ENCODE measurements at regions not wholly inside any gene's neighbourhood (a gene's known extent, or its start where the extent isn't known, plus 50 kb on each side); places are given as distances from the start of the nearest gene placed in this dataset.

GRCh38 chr6:18335948-18336347 lies 51.2 kb upstream of the RNF144B start:
- H3K4me1 Mint-ChIP-seq (ENCODE audit: low read depth) = no peaks in the 10 kb centered on the region
- POLR2A ChIA-PET = no interaction called here
- H3K27ac Mint-ChIP-seq = no peak overlapping the region
- H3K9me3 Mint-ChIP-seq (ENCODE audit: insufficient read depth) = no peaks in the 10 kb centered on the region
- no peak overlapping the region for H3K4me3 Mint-ChIP-seq
- no peak for ATAC-seq
- H3K36me3 Mint-ChIP-seq (ENCODE audit: low read depth) = no peaks in the 10 kb centered on the region
- H3K27me3 Mint-ChIP-seq (ENCODE audit: low read depth) = peaks cover 15% of the 10 kb centered on the region
- CTCF ChIA-PET = no interaction called here
- DNase-seq = no peak

- Mint-ChIP-seq H3K27ac (no peak overlapping the region), H3K9me3 (ENCODE audit: insufficient read depth) (no peaks in the 10 kb centered on the region), H3K36me3 (ENCODE audit: low read depth) (no peaks in the 10 kb centered on the region), H3K27me3 (ENCODE audit: low read depth) (peaks cover 18% of the 10 kb centered on the region), H3K4me3 (no peak overlapping the region), H3K4me1 (ENCODE audit: low read depth) (no peaks in the 10 kb centered on the region)
- DNase-seq = no peak
- CTCF ChIA-PET = interaction anchor here (1.0 kb wide), 1 partner anchor 11 kb away, joined by 4 read pairs; no protein-coding TSS in a partner anchor
- POLR2A ChIA-PET = no interaction called here
- ATAC-seq = no peak
Observed at GRCh38 chr6:18334251-18334650, 52.9 kb upstream of the RNF144B start.

GRCh38 chr6:18330548-18331081 lies 56.5 kb upstream of the RNF144B start:
- ATAC-seq (no peak), DNase-seq (no peak)
- Mint-ChIP-seq H3K4me3 (no peak overlapping the region), H3K27me3 (ENCODE audit: low read depth) (peaks cover 19% of the 10 kb centered on the region), H3K27ac (no peak overlapping the region), H3K36me3 (ENCODE audit: low read depth) (no peaks in the 10 kb centered on the region), H3K4me1 (ENCODE audit: low read depth) (peaks cover 4% of the 10 kb centered on the region), H3K9me3 (ENCODE audit: insufficient read depth) (no peaks in the 10 kb centered on the region)
- POLR2A ChIA-PET = interaction anchor here (0.7 kb wide), 1 partner anchor 12 kb away, joined by 3 read pairs; no protein-coding TSS in a partner anchor
- CTCF ChIA-PET = interaction anchor here (1.1 kb wide), 1 partner anchor 173 kb away, joined by 5 read pairs; no protein-coding TSS in a partner anchor

- Mint-ChIP-seq H3K27ac (no peak overlapping the region), H3K27me3 (ENCODE audit: low read depth) (peaks cover 21% of the 10 kb centered on the region), H3K4me3 (no peak overlapping the region), H3K9me3 (ENCODE audit: insufficient read depth) (no peaks in the 10 kb centered on the region), H3K4me1 (ENCODE audit: low read depth) (peaks cover 4% of the 10 kb centered on the region), H3K36me3 (ENCODE audit: low read depth) (no peaks in the 10 kb centered on the region)
- ChIA-PET POLR2A (no interaction called here), CTCF (no interaction called here)
- ATAC-seq = no peak
- no peak for DNase-seq
Observed at GRCh38 chr6:18329776-18330175, 57.4 kb upstream of the RNF144B start.

- H3K4me3 Mint-ChIP-seq = no peak overlapping the region
- no peaks in the 10 kb centered on the region for H3K36me3 Mint-ChIP-seq (ENCODE audit: low read depth)
- peaks cover 21% of the 10 kb centered on the region for H3K27me3 Mint-ChIP-seq (ENCODE audit: low read depth)
- CTCF ChIA-PET = interaction anchor here (1.1 kb wide), 1 partner anchor 177 kb away, joined by 3 read pairs; no protein-coding TSS in a partner anchor
- POLR2A ChIA-PET = no interaction called here
- ATAC-seq (no peak), DNase-seq (no peak)
- H3K9me3 Mint-ChIP-seq (ENCODE audit: insufficient read depth) = no peaks in the 10 kb centered on the region
- no peak overlapping the region for H3K27ac Mint-ChIP-seq
- H3K4me1 Mint-ChIP-seq (ENCODE audit: low read depth) = peaks cover 4% of the 10 kb centered on the region
Observed at GRCh38 chr6:18328540-18328939, 58.6 kb upstream of the RNF144B start.

- CTCF ChIA-PET = interaction anchor here (1.1 to 1.4 kb wide), 2 partner anchors 176 to 178 kb away, joined by 3 to 4 read pairs; no protein-coding TSS in a partner anchor
- Mint-ChIP-seq H3K4me3 (no peak overlapping the region), H3K27ac (no peak overlapping the region)
Observed at GRCh38 chr6:18328070-18328469, 59.1 kb upstream of the RNF144B start.

GRCh38 chr6:18327626-18328025 lies 59.5 kb upstream of the RNF144B start:
- DNase-seq = no peak
- POLR2A ChIA-PET = no interaction called here
- Mint-ChIP-seq H3K9me3 (ENCODE audit: insufficient read depth) (no peaks in the 10 kb centered on the region), H3K4me1 (ENCODE audit: low read depth) (peaks cover 4% of the 10 kb centered on the region), H3K27ac (no peak overlapping the region), H3K27me3 (ENCODE audit: low read depth) (peaks cover 18% of the 10 kb centered on the region), H3K36me3 (ENCODE audit: low read depth) (no peaks in the 10 kb centered on the region), H3K4me3 (no peak overlapping the region)
- CTCF ChIA-PET = interaction anchor here (1.1 to 1.4 kb wide), 2 partner anchors 176 to 178 kb away, joined by 3 to 4 read pairs; no protein-coding TSS in a partner anchor
- ATAC-seq = no peak

More at GRCh38 chr6:18328070-18328469, 59.1 kb upstream of the RNF144B start:
- POLR2A ChIA-PET = no interaction called here
- no peak for DNase-seq
- H3K36me3 Mint-ChIP-seq (ENCODE audit: low read depth) = no peaks in the 10 kb centered on the region
- no peaks in the 10 kb centered on the region for H3K9me3 Mint-ChIP-seq (ENCODE audit: insufficient read depth)
- ATAC-seq = no peak
- peaks cover 4% of the 10 kb centered on the region for H3K4me1 Mint-ChIP-seq (ENCODE audit: low read depth)
- peaks cover 21% of the 10 kb centered on the region for H3K27me3 Mint-ChIP-seq (ENCODE audit: low read depth)

GRCh38 chr6:18326980-18327379 lies 60.2 kb upstream of the RNF144B start:
- Mint-ChIP-seq H3K36me3 (ENCODE audit: low read depth) (no peaks in the 10 kb centered on the region), H3K9me3 (ENCODE audit: insufficient read depth) (no peaks in the 10 kb centered on the region), H3K4me3 (no peak overlapping the region), H3K4me1 (ENCODE audit: low read depth) (peaks cover 4% of the 10 kb centered on the region), H3K27ac (no peak overlapping the region), H3K27me3 (ENCODE audit: low read depth) (peaks cover 14% of the 10 kb centered on the region)
- ATAC-seq (no peak), DNase-seq (no peak)
- CTCF ChIA-PET = interaction anchor here (1.4 kb wide), 1 partner anchor 177 kb away, joined by 4 read pairs; no protein-coding TSS in a partner anchor
- POLR2A ChIA-PET = no interaction called here

GRCh38 chr6:18326001-18326400 lies 61.1 kb upstream of the RNF144B start:
- Mint-ChIP-seq H3K4me3 (no peak overlapping the region), H3K27ac (no peak overlapping the region), H3K36me3 (ENCODE audit: low read depth) (no peaks in the 10 kb centered on the region), H3K9me3 (ENCODE audit: insufficient read depth) (no peaks in the 10 kb centered on the region), H3K4me1 (ENCODE audit: low read depth) (peaks cover 4% of the 10 kb centered on the region), H3K27me3 (ENCODE audit: low read depth) (peaks cover 10% of the 10 kb centered on the region)
- ChIA-PET CTCF (interaction anchor here (1.4 to 5.3 kb wide), 2 partner anchors 75 to 178 kb away, joined by 3 to 80 read pairs; no protein-coding TSS in a partner anchor), POLR2A (no interaction called here)
- no peak for ATAC-seq
- DNase-seq = no peak

- no peaks in the 10 kb centered on the region for H3K9me3 Mint-ChIP-seq (ENCODE audit: insufficient read depth)
- H3K27ac Mint-ChIP-seq = no peak overlapping the region
- ChIA-PET POLR2A (no interaction called here), CTCF (interaction anchor here (1.4 to 5.3 kb wide), 2 partner anchors 76 to 179 kb away, joined by 3 to 80 read pairs; no protein-coding TSS in a partner anchor)
- H3K4me3 Mint-ChIP-seq = no peak overlapping the region
- H3K27me3 Mint-ChIP-seq (ENCODE audit: low read depth) = peaks cover 7% of the 10 kb centered on the region
- no peaks in the 10 kb centered on the region for H3K36me3 Mint-ChIP-seq (ENCODE audit: low read depth)
- DNase-seq (no peak), ATAC-seq (no peak)
- peaks cover 4% of the 10 kb centered on the region for H3K4me1 Mint-ChIP-seq (ENCODE audit: low read depth)
Observed at GRCh38 chr6:18324706-18325042, 60.3 kb upstream of the DEK start.

GRCh38 chr6:18323935-18324705 lies 59.8 kb upstream of the DEK start:
- Mint-ChIP-seq H3K36me3 (ENCODE audit: low read depth) (no peaks in the 10 kb centered on the region), H3K27me3 (ENCODE audit: low read depth) (peaks cover 7% of the 10 kb centered on the region), H3K4me3 (no peak overlapping the region), H3K27ac (no peak overlapping the region), H3K9me3 (ENCODE audit: insufficient read depth) (no peaks in the 10 kb centered on the region), H3K4me1 (ENCODE audit: low read depth) (peaks cover 4% of the 10 kb centered on the region)
- DNase-seq (peak; percentile 35), ATAC-seq (peak; percentile 44)
- CTCF ChIA-PET = interaction anchor here (0.8 to 5.3 kb wide), 11 partner anchors 10 to 193 kb away, joined by 3 to 80 read pairs (median 3); partner anchors contain the start of gene RNF144B
- POLR2A ChIA-PET = no interaction called here

- ChIA-PET POLR2A (no interaction called here), CTCF (interaction anchor here (0.5 kb wide), 1 partner anchor 171 kb away, joined by 3 read pairs; no protein-coding TSS in a partner anchor)
- H3K36me3 Mint-ChIP-seq (ENCODE audit: low read depth) = no peaks in the 10 kb centered on the region
- H3K27me3 Mint-ChIP-seq (ENCODE audit: low read depth) = peaks cover 2% of the 10 kb centered on the region
- H3K9me3 Mint-ChIP-seq (ENCODE audit: insufficient read depth) = no peaks in the 10 kb centered on the region
- no peaks in the 10 kb centered on the region for H3K4me1 Mint-ChIP-seq (ENCODE audit: low read depth)
- no peak overlapping the region for H3K4me3 Mint-ChIP-seq
- ATAC-seq = no peak
- DNase-seq = no peak
- H3K27ac Mint-ChIP-seq = no peak overlapping the region
Observed at GRCh38 chr6:18317850-18318249, 53.5 kb upstream of the DEK start.
